ENCODE measurements at regions not wholly inside any gene's neighbourhood (a gene's known extent, or its start where the extent isn't known, plus 50 kb on each side); places are given as distances from the start of the nearest gene placed in this dataset.
"Not testable (repeated sequence)": the region's sequence is repeated elsewhere in the genome, so short reads cannot be mapped to it uniquely, and the experiment has no call there.

DNA sequence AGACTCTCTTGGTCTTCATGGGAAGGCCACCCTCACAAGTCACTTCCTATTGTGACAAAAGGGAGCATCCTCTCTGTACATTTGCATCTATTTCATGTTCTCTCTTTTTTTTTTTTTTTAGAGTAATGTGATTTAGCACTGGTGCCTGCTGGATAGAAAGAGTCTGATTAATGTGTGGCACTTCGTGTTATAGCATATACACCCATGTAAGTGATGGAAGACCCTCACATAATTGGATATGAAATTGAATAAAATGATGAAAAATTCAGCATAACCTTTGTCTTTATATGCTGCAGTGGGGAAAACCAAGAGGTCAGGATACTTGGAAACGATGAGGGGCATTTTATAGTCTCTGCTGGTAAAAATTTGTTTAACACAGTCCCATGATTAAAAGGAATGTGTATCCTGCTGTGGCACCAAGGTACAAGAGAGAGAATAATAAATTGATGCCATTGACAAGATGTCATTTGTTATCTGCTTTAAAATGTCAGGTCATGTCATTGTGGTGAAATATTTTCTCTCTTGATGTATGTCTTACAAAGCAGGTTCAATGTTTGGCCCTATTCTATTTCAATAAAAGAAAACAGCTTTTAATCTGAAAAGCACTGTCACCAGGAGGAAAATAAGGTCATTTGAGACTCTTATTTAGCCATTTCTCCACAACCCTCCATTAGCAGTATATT, 1115.4 kb downstream of the STPG2 start:
- intact Hi-C loops (cut with DNase I), result no loop called here
- TF ChIP-seq, protein P1, sequence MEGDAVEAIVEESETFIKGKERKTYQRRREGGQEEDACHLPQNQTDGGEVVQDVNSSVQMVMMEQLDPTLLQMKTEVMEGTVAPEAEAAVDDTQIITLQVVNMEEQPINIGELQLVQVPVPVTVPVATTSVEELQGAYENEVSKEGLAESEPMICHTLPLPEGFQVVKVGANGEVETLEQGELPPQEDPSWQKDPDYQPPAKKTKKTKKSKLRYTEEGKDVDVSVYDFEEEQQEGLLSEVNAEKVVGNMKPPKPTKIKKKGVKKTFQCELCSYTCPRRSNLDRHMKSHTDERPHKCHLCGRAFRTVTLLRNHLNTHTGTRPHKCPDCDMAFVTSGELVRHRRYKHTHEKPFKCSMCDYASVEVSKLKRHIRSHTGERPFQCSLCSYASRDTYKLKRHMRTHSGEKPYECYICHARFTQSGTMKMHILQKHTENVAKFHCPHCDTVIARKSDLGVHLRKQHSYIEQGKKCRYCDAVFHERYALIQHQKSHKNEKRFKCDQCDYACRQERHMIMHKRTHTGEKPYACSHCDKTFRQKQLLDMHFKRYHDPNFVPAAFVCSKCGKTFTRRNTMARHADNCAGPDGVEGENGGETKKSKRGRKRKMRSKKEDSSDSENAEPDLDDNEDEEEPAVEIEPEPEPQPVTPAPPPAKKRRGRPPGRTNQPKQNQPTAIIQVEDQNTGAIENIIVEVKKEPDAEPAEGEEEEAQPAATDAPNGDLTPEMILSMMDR (IDR thresholded peaks at IDR 0.05), result no peak
- TF ChIP-seq POLR2A (IDR thresholded peaks at IDR 0.05), result no peak
- Histone ChIP-seq H3K9me3 (no peaks in the 10 kb centered on the region), H3K27me3 (no peaks in the 10 kb centered on the region), H3K27ac (no peak overlapping the region), H3K36me3 (no peaks in the 10 kb centered on the region), H3K4me3 (replicated peaks in 1 of 3) (no peak overlapping the region), H3K4me1 (no peaks in the 10 kb centered on the region)
- DNase-seq, result no peak
- 73 to 81% methylated on average over 2 of the region's 2 CpGs for WGBS, 2 donors

DNA sequence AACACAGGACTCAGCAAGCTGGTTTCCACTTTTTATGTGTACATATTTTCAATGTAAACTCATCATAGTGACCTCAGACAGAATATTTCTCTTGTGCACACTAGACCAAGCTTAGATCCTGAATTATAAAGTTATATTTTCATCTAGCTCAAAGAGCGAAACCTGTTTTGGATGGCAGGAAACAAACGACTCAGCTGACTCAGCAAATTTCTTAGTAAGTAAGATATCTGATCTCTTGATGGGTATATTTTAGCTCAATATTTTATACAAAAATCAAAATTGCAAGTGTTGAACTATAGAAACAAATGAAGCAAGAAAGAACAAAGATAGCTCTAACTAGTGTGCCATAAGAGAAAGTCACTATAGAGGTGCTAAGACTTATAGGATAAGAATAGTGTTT, 1114.5 kb downstream of the STPG2 start:
- no peaks in the 10 kb centered on the region for H3K9me3 ChIP-seq
- H3K27ac ChIP-seq, result no peak overlapping the region
- H3K4me1 ChIP-seq, result no peaks in the 10 kb centered on the region
- no peak overlapping the region for H3K4me3 ChIP-seq (replicated peaks in 1 of 3)
- TF ChIP-seq POLR2A (IDR thresholded peaks at IDR 0.05), result no peak
- TF ChIP-seq, protein P1 (IDR thresholded peaks at IDR 0.05), result no peak
- H3K27me3 ChIP-seq, result no peaks in the 10 kb centered on the region
- no peak for DNase-seq
- no peaks in the 10 kb centered on the region for H3K36me3 ChIP-seq
- intact Hi-C loops (cut with DNase I), result no loop called here
- WGBS, 2 donors, result 72 to 74% methylated on average over 2 of the region's 2 CpGs

DNA sequence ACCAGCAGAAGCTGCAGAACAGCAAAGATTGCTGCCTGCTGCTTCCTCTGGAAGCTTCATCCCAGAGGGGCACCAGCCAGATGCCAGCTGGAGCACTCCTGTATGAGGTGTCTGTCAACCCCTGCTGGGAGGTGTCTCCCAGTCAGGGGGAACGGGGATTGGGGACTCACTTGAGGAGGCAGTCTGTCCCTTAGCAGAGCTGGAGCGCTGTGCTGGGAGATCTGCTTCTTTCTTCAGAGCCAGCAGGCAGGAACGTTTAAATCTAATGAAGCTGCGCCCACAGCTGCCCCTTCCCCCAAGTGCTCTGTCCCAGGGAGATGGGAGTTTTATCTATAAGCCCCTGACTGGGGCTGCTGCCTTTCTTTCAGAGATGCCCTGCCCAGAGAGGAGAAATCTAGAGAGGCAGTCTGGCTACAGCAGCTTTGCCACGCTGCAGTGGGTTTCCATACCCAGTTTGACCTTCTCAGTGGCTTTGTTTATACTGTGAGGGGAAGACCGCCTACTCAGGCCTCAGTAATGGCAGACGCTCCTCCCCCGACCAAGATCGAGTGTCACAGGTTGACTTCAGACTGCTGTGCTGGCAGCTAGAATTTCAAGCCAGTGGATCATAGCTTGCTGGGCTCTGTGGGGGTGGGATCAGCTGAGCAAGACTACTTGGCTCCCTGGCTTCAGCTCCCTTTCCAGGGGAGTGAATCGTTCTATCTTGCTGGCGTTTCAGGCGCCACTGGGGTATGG, 1105.7 kb downstream of the STPG2 start:
- H3K36me3 ChIP-seq; intact Hi-C loops (cut with DNase I); H3K27ac ChIP-seq; H3K4me1 ChIP-seq; H3K27me3 ChIP-seq; H3K4me3 ChIP-seq (replicated peaks in 1 of 3); H3K9me3 ChIP-seq: not testable (repeated sequence)
- WGBS, 2 donors, result 73 to 75% methylated on average over 10 to 11 of the region's 12 CpGs
- DNase-seq, result peak in 1 of 2 donors; percentile 1

DNA sequence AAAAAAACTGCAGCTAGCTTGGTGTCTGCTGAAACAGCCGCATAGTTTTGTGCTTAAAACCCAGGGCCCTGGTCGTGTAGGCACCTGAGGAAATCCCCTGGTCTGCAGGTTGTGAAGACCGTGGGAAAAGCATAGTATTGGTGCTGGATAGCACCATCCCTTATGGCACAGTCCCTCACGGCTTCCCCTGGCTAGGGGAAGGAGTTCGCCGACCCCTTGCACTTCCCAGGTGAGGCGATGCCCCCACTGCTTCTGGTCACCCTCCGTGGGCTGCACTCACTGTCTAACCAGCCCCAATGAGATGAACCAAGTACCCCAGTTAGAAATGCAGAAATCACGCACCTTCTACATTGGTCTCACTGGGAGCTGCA, 1105.1 kb downstream of the STPG2 start:
- Histone ChIP-seq H3K27ac (no peak overlapping the region), H3K4me1 (no peaks in the 10 kb centered on the region), H3K4me3 (replicated peaks in 1 of 3) (no peak overlapping the region), H3K36me3 (no peaks in the 10 kb centered on the region), H3K9me3 (no peaks in the 10 kb centered on the region), H3K27me3 (no peaks in the 10 kb centered on the region)
- TF ChIP-seq, protein P1 (IDR thresholded peaks at IDR 0.05), result no peak
- no peak for TF ChIP-seq POLR2A (IDR thresholded peaks at IDR 0.05)
- no peak for DNase-seq
- intact Hi-C loops (cut with DNase I), result no loop called here
- 91 to 97% methylated on average over 9 of the region's 9 CpGs for WGBS, 2 donors

DNA sequence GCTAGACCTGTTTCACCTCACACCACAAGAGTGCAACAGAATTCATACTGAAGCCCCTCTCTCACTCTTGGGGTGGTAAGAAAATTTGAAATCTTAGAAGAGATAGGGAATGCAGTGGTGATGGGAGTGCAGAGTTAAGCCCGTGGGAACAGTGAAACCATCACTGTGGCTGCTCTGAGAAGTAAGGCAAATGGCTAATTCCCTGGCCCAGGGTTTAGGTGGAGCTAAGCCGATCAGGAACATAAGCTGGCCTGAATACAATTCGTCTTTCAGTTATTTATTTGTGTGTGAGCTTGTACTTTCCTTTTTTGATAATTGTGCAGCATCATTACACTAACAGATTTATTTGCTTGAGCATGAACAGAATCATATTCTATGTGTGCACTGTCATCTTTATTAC, 1070.6 kb downstream of the STPG2 start:
- no peak overlapping the region for H3K27ac ChIP-seq
- intact Hi-C loops (cut with DNase I), result no loop called here
- no peak overlapping the region for H3K4me3 ChIP-seq (replicated peaks in 1 of 3)
- WGBS, 2 donors, result 56 to 67% methylated on average over 3 of the region's 3 CpGs
- no peak for DNase-seq
- H3K27me3 ChIP-seq, result no peaks in the 10 kb centered on the region
- H3K9me3 ChIP-seq, result no peaks in the 10 kb centered on the region
- no peaks in the 10 kb centered on the region for H3K36me3 ChIP-seq
- TF ChIP-seq, protein P1 (IDR thresholded peaks at IDR 0.05), result no peak
- TF ChIP-seq POLR2A (IDR thresholded peaks at IDR 0.05), result no peak
- H3K4me1 ChIP-seq, result no peaks in the 10 kb centered on the region
